ENCODE measurements at regions not wholly inside any gene's neighbourhood (a gene's known extent, or its start where the extent isn't known, plus 50 kb on each side); places are given as distances from the start of the nearest gene placed in this dataset.

DNA sequence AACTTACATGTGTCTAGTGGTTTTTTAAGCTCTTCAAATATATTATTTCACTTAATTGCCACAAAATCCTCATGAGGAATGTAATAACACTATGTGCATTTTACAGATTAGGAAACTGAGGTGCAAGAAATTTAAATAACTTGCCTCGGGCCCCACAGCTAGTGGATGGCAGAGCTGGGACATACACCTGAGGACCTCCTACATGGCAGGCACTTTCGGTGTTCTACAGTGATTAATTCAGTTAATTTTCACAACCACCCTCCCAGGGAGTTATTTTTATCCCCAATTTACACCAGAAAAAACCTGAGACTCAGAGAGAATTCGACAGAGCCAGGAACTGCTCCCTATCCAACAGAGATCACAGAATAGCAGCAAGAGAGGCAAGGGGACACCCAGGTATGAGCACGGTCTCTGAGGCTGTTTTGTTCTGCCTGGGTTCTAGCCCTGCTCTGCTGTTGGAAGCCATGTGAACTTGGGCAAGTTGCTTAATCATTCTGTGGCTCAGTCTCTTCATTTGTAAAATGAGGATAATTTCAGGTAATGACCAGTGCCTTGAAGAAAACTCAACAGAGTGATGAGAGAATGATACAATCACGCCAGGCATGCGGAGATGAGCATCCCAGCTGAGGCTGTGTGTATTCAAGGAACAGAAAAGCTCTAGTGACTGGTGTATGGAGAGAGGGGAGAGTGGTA, 82.3 kb downstream of the MYCN start:
- no peak for DNase-seq

DNA sequence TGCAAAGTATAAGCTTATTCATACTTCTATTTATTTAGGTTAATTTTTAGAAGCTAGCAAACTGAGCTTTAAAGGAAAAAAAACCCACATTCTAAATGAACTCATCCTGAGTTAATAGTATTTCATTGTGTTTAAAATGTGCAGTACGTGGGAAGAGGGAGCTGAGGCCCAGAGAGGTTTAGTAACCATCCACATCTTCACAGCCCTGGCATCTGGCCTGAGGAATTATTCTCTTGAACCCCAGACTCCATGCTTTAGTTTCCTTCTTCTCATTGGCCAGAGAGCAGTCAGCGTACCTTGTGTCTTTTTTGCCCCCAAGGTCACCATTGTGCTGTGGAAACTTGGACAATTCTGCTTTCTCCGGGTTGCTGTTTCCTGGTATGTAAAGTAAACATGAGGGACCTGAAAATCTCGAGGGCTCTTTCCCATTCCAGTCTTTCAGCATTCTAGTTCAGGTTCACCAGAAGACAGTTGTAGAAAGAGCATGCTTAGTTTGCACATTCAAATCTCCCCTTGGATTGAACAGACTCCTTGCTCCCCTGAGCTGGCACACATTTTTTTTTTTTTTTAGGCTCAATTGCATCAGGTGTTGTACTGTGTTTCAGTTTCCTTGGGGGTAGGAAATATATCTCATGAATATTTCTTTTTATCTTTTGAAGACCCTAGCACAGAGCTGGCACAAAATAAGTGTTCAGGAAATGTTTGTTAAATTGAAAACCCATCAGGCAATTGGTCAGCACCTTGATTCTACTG, 81.4 kb downstream of the MYCN start:
- DNase-seq, result no peak

GRCh38 chr2:16020389-16021008, 80.1 kb downstream of the MYCN start:
- DNase-seq, result no peak

- no peak for DNase-seq
These were observed 79.4 kb downstream of the MYCN start for GRCh38 chr2:16019617-16020351.

GRCh38 chr2:16019060-16019480, 78.7 kb downstream of the MYCN start:
- DNase-seq, result no peak

- DNase-seq, result no peak
These were observed 78.1 kb downstream of the MYCN start for GRCh38 chr2:16018277-16019059.

GRCh38 chr2:16016282-16016681, 75.9 kb downstream of the MYCN start:
- DNase-seq, result no peak

DNA sequence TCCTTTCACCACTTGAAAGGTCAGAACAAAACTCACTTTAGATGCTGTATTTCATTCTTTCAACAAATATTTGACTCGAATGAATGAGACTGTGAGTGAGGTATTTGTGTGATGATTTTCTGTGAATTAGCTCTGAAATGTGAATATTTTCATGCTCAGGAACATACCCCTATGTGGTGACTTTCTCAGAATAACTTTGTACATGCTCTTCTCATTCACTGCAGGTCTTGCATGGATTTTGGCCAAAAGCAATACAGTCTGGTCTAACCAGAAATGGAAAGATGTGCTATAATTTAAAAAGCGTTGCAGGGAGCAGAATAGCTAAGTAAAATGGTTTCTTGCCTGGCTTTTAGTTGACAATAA, 75.5 kb downstream of the MYCN start:
- no peak for DNase-seq

GRCh38 chr2:16015210-16015902, 75.0 kb downstream of the MYCN start:
- DNase-seq, result no peak

DNA sequence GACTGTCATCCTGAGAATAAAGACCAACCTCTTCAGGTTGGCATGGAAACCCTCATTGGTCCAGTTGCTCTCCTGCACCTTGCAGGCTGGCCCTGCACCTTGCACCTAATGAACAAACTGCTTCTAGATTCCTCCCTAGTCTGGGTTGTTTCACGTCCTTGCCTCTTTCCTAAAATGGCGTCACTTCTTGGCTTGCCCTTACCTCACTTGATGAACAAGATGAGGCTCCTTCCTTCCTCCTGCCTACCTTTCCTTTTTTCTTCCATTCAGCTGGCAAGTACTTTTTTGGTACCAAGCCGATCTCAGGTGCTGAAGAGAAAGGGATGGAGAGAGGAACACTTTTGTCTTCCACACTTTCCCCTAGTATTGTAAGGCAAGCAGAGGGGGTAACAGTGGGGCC, 74.5 kb downstream of the MYCN start:
- no peak for DNase-seq

DNA sequence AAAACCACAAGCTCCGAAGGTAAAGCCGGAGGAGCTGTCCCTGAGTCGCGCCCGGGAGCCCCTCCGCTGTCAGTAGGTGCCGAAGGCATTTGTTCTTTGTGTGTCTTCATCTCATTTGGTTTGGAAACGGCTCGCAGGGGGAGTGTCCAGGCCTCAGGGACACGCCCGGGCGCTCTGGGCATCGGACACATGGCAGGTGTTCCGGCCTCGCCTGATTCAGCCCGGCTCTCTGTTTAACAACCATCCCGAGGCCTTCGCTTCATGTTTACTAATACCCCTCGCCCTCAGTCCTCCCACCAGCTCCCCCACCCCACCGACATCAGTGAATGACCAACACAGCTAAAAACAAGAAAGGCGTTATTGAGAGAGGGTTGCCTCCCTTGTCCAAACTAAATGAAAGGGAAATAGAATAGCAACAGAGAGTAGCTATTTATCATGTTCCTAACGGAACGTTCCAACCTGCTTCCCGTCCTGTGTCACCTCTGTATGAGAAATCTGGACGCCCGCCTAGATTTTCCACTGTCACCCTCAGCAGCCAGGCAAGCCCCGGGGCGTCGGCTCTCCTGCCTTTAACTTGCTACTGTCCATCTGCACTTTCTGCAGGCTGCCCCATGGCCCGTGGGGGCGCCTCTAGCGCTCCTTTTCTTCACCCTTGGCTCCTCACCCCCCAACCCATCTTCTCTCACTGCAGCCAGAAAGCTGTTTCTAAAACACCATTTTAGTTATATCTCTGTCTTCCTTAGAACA, 73.9 kb downstream of the MYCN start:
- DNase-seq, result no peak

DNA sequence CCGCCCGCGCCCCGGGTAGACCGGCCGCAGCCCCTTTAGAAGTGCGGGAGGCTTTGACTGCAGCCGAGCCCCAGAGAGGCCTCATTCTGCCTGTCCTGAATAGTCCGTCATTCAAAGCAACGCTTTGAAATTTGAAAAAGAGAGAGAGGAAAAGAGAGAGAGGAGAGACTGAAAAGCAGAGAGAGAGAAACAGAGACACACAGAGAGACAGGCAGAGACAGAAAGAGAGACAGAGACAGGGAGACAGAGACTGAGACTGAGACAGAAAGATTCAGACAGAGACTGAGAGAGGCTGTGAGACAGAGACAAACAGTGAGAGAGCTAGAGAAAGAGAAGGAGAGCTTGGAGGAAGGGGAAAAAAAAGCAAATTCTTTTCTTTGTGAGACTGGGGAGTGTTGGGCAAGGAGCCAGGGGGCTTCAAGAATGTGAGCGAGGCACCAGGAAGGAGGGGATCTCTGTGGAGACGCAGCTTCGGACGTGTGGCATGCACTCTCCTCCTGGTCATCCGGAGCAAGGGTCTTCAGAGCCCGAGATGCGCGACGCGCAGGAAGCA, 73.1 kb downstream of the MYCN start:
- no peak for DNase-seq

DNA sequence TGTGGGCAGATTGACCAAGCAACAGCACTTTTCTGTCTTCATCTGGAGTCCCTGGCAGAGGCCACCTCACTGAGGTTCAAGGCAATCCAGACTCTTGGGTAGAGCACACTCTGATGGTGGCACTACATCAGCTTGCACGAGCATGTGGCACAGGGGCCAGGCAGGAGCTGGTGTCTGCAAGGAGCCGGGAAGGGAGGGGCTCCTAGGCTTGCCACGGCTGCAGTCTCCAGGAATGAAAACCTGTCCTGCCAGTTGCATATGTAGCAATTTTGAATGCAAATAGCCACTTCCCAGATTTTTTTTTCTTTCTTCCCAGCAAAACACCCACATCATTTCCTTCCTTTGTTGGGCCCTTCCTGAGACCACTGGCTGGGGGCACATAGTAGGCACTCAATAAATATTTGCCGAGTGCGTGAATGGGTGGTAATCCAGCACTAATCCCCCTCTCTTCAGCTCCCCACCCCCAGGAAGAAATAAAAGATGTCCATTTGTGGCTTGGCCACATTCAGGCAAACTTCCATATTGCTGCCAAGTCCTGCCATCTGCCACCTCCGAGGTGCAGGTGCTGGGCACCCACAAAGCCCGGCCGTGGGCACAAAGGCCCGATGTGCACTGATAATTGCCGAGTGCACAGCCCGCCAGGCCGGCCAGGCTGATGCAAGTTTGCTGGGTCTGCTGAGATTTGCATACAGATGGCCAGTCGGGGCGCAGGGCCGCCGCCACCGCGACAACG, 72.4 kb downstream of the MYCN start:
- DNase-seq, result no peak

DNA sequence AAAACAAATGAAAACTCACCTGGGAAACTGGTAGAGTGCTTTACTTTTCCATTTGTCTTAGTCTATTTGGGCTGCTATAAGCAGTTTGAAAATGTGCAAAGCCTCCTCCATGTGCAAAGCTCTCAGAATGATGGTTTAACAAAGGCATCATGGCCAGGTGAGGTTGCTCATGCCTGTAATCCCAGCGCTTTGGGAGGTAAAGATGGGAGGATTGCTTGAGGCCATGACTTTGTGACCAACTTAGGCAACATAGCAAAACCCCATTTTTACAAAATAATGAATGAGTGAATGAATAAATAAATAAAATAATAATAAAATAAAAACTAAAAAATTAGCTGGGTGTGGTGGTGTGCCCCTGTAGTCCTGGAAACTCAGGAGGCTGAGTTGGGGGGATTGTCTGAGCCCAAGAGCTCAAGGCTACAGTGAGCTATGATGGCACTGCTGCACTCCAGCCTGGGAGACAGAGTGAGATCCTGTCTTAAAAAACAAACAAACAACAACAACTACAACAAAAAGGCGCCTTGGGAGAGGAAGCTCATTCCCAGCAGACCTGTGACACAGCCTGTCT, 71.8 kb downstream of the MYCN start:
- no peak for DNase-seq

DNA sequence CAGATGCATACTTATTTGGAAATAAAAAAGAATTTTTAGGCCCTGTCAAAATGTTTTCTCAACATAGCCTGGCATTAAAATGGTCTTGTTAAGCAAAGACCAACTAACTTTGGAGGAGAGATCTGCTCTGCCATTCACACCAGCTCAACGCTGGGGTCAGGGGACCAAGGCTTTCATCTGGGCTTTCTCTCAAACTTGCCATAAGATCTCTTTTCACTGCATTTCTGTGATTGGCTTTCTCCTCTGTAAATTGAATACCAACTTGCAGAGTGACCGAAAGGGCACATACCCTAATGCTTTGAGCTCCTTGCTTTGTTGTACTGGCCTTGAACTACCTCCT, 71.2 kb downstream of the MYCN start:
- no peak for DNase-seq

DNA sequence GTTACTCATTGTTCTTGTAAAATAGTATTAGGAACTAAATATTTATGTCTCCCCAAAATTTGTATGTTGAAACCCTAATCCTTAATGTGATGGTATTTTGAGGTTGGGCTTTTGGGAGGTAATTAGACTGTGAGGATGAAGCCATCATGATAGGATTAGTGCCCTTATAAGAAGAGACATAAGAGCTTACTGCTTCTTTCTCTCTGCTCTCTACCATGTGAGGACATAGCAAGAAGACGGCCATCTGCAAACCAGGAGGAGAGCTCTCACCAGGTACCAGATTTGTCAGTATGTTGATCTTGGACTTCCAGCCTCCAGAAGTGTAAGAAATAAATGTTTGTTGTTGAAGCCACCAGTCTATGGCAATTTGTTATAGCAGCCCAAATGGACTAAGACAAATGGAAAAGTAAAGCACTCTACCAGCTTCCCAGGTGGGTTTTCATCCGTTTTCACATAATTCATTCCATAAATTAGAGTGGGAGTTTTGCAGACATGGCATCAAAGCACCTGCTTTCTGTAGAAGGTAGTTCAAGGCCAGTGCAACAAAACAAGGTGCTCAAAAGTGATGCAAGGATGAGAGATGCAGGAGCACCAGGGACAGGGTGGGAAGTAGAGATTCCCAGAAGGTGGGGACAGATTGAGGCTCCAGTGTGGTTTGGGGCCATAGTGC, 70.7 kb downstream of the MYCN start:
- DNase-seq, result no peak

DNA sequence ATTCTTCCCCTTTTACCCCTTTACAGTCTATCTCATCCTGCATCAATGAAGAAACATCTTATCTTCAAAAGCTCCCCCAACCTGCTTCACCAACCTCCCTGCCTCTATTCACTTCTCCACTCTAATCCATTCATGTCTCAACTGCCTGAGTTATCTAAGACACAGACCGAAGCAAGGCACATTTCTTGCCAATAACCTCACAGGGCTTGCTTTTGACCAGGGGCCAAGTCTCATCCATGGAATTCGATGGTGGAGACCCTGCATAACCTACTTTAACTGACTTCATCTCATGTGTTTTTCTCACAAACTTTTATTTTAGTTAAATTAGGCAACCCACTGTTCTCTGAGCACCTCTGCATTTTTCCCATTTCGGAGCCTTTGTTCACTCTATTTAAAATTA, 69.7 kb downstream of the MYCN start:
- no peak for DNase-seq

- DNase-seq, result no peak
These were observed 69.2 kb downstream of the MYCN start for GRCh38 chr2:16009560-16009959.

DNA sequence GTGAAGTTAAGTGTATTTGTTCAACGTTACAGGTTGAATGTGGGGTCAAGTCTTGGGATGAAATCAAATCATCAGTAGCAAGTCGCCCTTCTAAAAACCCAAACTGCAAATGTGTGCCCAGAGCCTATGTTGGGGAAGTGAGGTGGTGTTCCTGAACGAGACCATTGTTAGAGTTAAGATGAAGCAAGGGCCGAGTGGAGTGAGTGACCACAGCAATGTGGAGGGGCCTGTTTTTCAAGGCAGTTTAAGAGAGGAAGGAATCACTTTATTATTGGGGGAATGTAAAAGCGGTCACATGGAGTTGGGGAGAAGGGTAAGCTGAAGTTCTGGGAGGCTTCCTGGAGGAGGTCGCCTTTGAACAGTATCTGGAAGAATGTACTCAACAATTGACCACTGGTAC, 68.5 kb downstream of the MYCN start:
- no peak for DNase-seq
